ENCODE measurements at regions not wholly inside any gene's neighbourhood (a gene's known extent, or its start where the extent isn't known, plus 50 kb on each side); places are given as distances from the start of the nearest gene placed in this dataset.
"Not testable (repeated sequence)": the region's sequence is repeated elsewhere in the genome, so short reads cannot be mapped to it uniquely, and the experiment has no call there.

DNA sequence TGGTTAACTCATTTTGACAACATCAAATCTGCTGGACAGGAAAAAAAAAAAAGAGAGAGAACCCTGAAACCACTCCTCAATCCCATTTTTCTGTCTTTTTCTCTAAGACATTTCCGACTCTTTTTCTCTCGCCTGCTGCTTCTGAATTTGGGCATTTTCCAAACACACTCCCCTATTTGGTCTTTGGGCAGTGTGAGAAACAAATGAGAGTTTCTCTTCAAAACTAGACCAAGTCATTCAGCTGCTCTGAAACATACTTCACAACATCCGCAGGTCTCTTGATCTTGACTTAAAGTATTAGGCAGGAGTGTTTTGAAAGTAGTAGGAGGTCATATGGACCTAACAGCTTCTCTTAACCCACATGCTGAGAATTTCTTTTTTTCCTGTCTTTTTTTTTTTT is 364.8 kb upstream of the ESRRG start:
- no peak for DNase-seq

GRCh38 chr1:217079584-217079983 is 356.4 kb upstream of the ESRRG start:
- no peak for DNase-seq

DNA sequence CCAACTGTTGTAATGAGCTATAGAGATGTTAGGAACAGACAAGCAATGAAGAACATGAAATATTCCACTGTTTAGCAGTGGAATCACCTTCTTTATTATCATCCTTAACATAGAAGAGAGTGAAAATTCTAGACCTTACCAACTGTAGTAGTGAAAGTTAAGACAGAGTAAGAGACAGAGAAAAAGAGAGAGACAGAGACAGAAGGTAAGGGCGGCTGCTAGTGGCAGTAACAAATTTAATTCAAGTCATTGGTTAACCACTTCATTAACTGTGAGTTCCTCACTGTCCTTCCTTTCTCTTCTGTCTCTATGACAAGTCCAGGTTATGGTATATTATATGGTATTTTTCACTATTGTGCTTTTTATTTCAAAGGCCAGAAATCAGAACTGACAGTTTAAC is 355.7 kb upstream of the ESRRG start:
- DNase-seq: no peak

GRCh38 chr1:217078078-217078690 is 355.0 kb upstream of the ESRRG start:
- no peak for DNase-seq

DNA sequence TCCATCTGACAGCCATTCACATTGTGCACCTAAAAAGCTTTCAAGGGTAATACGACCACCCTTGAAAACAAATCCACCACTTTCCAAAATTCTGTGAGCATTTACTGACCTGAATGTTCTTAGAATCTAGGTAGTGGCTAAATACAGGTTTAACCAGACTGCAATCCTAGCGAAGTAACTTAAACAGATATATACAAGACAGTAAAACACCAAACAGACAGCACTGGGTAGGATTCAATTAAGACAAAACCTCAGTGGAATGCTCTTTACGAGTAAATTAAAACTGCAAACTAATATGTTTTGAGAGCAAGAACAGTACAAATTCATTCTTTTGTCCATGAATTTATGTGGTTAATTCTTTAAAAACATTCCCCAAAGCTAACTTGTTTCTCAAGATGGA is 354.2 kb upstream of the ESRRG start:
- DNase-seq: no peak

DNA sequence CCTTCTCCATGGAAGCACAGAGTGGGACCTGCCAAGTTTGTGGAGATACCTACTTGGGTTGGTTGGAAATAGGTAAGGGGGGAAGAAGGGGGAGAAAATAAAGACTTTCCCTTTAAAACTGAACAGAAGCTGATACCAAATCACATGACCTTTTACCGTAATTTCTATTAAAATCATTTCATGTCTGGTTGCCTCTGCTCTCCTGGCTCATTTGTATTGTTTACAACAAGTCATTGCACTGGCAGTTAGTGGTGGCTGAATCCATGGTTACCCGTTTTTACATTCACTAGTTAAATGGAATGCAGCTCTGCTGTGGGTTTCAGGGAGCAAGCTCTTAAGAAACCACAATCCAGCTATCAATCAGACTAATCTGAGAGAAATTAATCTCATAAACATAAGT is 353.7 kb upstream of the ESRRG start:
- DNase-seq: peak; percentile 41

DNA sequence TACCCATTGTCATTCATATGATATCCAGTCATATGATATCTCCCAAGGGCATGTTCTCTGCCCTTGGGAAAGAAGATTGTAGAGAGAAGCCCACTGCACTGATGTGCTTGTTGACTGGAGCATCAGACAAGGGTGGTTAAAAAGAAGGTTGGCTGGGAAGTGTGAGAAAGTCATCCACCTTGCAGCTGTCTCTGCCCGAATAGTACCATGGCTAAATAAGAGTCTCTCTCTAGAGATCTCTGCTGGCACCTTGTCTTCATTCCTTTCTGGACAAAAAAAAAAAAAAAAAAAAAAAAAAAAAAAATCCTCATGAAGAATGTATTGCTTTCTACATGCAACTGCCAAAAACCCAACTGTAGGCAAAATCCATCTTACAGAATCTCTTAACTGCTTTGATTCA is 349.7 kb upstream of the ESRRG start:
- no peak for DNase-seq

DNA sequence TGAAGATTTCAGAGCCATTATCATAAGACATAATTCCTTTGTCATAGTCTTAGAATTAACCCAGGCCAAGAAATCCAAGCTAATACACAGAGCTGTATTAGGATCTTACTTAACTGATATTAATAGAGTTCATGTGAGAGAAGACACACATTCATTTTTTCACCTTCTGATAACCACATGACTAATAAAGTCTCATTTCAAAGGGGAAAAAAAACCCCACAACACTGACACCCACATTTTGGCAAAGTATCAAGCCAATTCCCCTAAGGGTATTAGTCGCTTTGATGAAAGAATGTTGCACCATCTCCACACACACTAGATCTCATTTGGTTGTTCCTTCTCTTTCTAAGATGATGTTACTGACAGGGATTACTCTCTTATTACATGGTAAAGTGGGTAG is 344.4 kb upstream of the ESRRG start:
- no peak for DNase-seq

DNA sequence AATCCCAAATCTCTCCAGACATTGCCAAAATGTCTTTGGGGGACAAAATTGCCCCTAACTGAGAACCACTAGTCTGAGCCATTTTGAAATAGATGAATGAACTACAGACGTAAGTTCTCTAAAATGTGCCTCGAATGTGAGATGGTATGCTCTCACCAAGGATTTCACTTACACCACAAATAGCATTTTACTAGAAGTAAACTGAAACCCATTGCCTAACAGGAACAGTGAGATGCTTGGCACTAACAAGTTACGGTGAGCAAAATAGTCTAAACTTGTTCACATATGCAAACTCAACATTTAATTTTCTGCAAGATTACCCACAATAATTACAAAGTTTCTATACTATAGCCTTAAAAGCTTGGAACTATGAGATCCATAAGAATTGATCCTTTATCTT is 343.6 kb upstream of the ESRRG start:
- no peak for DNase-seq

GRCh38 chr1:217063172-217063908 is 340.1 kb upstream of the ESRRG start:
- DNase-seq: no peak

GRCh38 chr1:217062586-217062985 is 339.4 kb upstream of the ESRRG start:
- DNase-seq: no peak

- DNase-seq: no peak
Measured at GRCh38 chr1:217059401-217059800, 336.2 kb upstream of the ESRRG start.

DNA sequence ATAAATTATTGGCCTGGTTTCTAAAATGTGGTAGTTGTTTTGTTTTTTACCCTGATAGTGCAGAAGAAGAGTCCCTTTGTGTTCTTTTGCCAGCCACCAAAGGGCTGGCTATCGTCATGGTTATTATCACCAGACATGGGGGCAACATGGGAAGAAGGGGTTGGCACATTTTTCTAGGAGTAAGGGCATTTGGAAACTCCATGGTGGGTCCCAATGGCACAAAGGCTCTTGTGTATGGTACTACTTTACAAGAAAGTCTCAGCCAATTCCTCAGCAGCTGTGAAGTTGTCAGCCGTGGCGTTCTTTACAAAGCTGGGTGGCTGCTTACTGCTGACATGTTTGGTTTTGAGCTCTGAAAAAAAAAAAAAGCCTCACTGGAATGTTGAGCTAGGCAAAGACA is 330.4 kb upstream of the ESRRG start:
- no peak for DNase-seq

DNA sequence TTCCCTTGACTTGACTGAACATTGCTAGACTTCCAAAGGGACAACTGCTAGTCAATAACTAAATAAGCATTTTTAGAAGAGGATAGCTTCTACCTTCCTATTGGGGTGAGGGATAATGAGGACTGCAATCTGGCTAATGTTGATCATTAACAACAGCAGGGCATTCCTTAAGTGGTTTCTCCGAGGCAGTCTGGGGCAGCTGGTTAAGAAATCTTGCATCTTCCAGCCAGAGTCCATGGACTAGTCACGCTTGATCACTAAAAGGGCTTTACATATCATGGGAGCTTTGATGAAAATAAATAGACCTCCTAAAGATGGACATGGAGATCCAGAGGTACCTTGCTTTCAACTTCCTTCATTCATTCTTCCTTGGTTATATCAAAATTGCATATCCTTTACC is 329.4 kb upstream of the ESRRG start:
- no peak for DNase-seq

- DNase-seq: no peak
Measured at GRCh38 chr1:217052196-217052595, 329.0 kb upstream of the ESRRG start.

- no peak for DNase-seq
Measured at GRCh38 chr1:217049721-217050120, 326.5 kb upstream of the ESRRG start.

- DNase-seq: no peak
Measured at GRCh38 chr1:217049081-217049480, 325.9 kb upstream of the ESRRG start.

GRCh38 chr1:217048104-217048707 is 325.0 kb upstream of the ESRRG start:
- no peak for DNase-seq

- no peak for DNase-seq
Measured at GRCh38 chr1:217040711-217041455, 317.7 kb upstream of the ESRRG start.

- DNase-seq: no peak
Measured at GRCh38 chr1:217039926-217040325, 316.7 kb upstream of the ESRRG start.

DNA sequence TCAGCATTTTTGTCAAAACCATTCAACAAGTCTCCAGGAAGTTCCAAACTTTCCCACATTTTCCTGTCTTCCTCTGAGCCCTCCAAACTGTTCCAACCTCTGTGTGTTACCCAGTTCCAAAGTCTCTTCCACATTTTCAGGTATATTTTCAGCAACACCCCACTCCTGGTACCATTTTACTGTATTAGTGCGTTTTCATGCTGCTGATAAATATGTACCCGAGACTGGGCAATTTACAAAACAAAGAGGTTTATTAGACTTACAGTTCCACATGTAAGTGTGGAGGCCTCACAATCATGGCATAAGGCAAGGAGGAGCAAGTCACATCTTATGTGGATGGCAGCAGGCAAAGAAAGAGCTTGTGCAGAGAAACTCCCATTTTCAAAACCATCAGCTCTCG is 315.9 kb upstream of the ESRRG start:
- not testable (repeated sequence) for DNase-seq

GRCh38 chr1:217036757-217037156 is 313.5 kb upstream of the ESRRG start:
- no peak for DNase-seq

DNA sequence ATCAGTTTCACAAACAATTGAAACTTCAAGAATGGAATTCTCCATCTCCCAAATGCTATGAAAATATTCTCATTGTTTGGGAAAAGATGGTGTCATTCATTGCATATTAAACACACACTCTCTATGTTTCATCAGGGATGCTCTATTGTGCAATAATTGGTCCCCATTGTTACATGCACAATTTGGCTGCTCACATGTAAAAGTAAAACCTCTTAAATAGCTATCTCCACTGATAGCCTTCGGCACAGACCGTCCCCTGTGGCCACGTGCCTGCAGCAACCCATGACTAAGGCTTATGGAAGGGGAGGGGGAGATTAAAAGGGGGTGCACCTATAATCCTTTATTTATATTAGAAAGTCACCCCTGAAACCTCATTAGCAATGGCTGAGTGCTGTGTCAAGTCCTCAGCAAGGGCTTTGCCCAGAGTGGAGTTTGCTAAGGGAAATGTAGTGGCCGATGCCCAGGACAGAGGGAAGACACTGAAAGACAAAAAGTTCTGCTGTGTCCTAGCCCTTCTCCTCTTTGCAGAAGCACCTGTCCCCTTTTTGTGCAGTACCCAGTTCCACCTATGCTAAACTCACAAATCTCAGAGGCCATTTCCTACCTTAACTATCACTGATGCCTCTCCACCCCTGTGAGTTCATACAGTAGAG is 309.6 kb upstream of the ESRRG start:
- DNase-seq: no peak

Measured in retina (tissue), 1 donor.